ENCODE measurements at regions not wholly inside any gene's neighbourhood (a gene's known extent, or its start where the extent isn't known, plus 50 kb on each side); places are given as distances from the start of the nearest gene placed in this dataset.

DNA sequence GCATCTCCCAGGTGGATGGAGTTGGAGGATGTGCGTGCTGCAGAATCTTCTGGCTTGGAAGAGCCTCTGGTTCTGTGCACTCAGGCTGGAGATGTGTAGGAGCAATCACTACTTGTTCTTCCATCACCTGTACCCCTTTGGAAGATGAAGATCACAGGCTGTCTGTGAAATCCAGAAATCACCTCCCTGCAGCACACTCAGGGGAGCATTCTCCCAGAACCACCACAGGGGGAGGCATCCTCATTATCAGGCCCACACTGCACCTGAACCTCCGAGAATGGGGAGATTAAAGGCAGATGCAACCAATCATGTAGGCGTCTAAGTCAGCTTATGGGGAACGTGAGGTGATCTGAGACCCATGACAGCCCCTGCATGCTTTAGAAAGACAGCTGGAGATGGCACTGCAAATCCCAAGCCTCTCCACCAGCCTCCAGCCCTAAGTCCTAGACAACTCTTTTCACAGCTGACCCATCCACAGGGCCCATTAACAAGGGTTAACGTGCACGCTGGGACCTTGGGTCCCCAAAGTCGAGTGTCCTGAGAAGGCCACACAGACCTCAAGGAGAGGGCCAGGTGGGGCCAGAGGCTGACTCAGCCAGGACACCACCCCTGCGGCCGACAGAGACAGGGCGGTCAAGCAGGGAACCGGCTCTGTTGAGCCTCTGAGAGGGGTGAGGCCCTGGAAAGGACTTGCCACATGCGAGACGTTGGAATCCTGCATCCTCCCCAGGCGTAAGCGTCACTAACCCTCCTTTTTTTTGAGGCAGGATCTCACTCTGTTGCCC, 314.9 kb downstream of the EIPR1 start:
- no peak for DNase-seq (ENCODE audit: low spot score)

DNA sequence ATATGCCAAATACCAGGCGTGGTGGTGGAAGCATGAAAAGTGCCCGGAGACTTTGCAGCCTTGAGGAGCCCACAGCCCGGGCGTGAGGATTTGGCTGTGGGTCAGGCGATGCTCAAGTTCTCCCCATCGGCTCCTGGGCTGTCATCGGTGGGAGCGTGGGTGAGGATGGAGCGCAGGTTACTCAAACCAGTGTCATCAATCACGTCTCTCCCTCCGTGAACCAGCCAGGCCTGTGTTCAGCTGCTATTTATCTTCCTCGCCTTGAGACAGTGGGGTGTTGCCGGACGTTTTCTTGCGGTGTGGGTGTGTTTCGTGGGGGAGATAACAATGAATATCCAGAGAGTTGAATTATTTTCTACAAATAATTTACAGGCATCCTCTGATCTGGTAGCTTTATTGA, 317.6 kb downstream of the EIPR1 start:
- no peak for DNase-seq (ENCODE audit: low spot score)

DNA sequence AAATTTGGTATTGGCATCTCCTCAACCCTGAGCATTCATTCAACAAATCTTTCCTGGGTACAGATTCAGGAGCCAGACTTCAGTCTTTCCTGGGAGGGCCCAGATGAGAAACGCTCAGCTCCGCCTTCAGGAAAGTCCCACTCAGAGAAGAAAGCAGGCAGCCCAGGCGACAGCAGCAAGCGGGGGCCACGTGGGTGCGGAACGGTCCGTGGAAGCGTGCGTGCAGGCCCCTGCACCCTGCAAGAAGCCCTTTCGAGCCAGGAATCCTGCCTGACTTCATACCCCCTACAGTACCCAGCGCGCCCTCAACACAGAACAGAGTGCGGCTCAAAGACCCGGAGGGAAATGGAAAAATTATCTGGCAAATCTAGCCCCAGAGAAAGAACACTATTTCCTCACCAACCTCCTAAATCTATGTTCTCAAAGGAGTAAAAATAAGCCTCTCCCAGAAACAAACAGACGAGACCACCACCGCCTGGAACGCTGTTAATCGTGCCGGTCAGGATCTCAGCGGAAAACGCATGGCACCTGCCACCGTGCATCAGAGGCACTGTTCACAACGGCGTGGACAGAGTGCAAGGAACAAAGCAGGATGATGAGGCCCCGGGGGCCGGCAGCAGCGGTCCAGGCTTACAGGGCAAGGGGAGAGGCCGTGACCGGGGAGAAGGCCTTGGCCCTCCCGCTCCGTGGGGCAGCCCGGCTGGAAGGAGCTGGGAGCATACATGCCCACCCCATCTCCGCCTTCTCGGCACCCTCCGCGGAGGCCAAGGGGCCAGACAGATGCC, 318.3 kb downstream of the EIPR1 start:
- DNase-seq (ENCODE audit: low spot score) = no peak

DNA sequence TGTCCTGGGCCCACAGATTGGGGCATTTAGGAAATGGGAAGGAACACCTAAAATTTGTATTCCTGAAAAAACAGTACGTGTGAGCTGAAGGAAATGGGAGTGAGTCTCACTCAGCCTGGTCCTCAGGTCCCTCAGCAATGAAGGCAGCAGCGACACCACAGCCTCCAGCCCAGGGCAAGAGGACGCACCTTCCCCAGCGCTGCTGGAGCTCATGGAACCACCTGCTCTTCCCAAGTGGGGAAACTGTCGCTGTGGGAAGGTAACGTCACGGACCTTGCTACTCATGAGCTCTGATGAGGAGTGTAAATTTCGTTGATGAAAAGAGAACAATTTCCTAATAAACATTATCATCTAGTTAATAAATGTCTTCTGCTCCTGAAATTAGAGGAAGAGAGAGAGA, 323.6 kb downstream of the EIPR1 start:
- DNase-seq (ENCODE audit: low spot score) = no peak

DNA sequence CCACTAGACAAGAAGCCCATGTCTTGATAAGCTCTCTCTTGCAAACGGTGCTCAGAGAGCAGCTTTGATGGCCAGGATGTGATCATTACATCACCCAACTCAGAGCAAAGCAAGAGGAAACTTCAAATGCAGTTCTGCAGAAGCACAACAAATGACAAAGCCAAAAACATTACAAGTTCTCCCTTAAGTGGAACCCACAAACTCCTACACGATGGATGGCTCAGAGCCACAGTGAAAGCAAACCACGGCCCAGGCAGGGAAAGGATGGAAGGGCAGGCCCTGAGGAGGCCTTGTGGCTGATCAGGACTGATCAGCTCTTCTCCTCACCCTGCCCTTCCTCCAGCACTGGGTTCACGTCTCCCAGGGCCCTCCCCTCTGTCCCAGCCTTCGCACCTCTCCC, 326.4 kb downstream of the EIPR1 start:
- no peak for DNase-seq (ENCODE audit: low spot score)

DNA sequence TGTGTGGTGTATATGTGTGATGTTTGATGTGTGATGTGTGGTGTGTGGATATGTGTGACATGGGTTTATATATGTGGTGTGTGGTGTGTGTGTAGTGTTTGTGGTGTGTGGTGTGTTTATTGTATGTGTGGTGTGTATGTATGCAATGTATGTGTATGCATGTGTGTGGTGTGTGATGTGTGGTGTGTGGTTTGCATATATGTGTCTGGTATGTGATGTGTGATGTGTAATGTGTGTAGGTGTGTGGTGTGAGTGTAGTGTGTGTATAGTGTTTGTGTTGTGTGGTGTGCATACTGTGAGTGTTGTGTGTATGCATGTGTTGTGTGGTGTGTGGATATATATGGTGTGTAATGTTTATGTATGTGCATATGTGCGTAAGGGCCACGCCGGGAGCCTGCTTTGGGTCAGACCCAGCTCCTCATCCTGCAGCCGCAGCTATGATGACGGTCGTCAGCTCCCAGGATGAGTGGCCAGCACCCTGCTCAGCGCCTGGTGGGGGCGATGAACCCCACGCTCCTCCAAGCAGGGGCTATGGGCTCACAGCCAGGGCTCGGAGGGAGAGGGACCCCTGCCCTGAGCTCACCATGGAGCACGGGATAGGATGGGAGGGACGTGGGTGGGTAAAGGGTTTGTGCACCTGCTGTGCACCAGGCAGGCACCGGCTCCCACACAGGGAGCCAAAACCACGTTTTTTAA, 331.3 kb downstream of the EIPR1 start:
- no peak for DNase-seq (ENCODE audit: low spot score)

DNA sequence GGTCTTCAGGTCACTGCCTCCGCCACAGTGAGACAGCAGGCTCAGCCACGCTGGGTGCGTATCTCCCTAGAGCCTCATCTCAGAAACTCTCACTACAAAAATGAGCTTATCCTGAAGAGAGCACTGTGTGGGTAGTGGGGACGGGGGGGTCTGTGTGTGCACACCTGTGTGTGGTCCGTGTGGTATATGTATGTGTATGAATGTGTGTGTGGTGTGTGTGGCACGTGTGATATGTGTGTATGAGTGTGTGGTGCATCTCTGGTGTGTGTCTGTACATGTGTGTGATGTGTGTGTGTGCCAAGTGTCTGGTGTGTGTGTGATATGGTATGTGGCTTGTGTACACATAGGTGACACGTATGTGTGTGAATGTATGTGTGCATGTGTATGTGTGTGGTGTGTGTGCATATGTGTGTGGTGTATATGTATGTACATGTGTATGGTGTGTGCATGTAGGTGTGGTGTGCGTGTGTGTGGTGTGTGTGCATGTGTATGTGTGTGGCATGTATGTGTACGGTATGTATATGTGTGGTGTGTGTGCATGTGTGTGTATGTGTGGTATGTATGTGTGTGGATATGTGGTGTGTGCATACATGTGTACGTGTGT, 332.2 kb downstream of the EIPR1 start:
- no peak for DNase-seq (ENCODE audit: low spot score)

DNA sequence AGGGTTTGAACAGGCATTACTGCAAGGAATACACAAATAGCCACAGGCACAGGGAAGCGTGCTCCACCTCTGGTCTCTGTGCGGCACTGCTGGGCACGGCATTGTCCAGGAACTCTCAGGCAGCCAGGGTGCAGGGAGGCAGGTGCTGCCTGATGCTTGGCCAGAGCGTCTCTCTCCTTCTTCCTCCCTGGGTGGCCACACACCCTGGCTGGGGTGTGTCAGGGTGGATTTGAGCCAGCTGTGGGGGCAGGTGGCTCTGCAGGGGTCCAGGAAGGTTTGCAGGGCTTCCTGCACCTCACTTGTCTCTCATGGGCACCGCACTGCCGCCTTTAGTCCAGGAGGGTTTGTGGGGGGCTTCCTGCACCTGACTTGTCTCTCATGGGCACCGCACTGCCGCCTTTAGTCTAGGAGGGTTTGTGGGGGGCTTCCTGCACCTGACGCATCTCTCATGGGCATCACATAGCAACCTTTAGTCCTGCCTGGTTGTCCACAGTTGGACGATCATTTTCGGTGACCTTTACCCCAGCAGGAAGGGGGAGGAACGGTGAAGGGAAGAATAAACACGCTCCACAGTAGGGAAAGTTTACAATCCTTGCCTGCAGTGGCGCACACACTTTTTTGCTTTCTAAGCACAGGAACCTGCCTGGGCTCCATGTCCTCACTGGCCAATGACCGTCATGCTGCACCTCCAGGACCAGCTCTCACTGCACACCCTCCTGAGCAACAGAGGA, 332.9 kb downstream of the EIPR1 start:
- DNase-seq (ENCODE audit: low spot score) = no peak

DNA sequence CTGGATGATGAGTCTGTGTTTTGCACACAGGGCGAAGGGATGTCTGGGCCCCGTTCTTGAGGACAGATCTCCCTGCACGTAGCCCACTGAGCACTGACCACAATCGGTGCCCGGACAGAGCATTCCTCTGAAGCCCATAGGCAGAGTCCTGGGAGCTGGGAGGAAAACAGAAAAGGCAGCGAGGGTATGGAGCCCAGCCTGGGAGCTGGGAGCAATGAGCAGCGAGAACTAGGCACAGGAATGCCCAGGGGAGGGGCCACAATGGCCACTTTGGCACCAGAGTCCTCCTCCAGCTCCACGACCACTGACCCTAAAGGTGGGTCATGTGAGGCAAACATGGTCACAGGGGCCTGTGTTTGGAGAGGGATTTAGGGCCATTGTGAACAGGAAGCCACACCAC, 333.9 kb downstream of the EIPR1 start:
- no peak for DNase-seq (ENCODE audit: low spot score)

DNA sequence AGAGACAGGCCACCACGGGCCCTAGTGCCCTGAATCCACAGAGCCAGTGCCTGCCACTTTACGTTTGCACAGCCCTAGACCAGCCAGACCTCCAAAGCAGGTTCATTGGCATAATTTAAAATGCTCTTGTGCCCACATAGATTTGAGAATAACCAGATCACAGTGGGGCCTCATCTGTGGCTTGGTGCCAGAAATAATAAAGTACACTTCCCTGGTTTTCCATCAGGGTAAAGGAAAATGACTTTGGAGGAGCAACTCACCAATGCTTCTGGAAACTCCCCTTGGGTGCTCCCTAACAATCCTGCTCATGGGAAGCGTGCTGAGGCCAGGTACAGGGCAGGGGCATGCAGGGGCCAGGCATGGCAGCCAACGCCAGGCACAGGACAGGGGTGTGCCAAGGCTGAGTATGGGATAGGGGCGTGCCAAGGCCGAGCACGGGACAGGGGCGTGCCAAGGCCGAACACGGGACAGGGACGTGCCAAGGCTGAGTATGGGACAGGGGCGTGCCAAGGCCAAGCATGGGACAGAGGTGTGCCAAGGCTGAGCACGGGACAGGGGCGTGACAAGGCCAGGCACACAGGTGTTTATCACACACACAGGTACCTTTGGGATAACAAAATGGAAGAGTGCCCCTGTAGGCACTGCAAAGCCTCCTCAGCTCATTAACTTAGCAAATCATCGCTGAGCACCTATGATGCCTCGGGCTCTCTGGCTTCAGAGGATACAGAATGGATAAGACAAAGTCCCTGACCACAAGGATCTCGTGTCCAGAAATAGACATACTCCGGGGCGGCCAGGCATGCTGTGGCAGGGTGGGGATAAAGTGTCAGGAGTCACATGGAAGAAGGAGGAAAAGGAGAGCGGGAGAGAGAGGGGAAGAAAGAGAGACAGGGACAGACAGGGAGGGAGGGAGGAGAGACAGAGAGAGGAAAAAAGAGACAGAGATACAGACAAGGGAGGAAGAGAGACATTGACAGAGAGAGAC, 334.7 kb downstream of the EIPR1 start:
- no peak for DNase-seq (ENCODE audit: low spot score)

DNA sequence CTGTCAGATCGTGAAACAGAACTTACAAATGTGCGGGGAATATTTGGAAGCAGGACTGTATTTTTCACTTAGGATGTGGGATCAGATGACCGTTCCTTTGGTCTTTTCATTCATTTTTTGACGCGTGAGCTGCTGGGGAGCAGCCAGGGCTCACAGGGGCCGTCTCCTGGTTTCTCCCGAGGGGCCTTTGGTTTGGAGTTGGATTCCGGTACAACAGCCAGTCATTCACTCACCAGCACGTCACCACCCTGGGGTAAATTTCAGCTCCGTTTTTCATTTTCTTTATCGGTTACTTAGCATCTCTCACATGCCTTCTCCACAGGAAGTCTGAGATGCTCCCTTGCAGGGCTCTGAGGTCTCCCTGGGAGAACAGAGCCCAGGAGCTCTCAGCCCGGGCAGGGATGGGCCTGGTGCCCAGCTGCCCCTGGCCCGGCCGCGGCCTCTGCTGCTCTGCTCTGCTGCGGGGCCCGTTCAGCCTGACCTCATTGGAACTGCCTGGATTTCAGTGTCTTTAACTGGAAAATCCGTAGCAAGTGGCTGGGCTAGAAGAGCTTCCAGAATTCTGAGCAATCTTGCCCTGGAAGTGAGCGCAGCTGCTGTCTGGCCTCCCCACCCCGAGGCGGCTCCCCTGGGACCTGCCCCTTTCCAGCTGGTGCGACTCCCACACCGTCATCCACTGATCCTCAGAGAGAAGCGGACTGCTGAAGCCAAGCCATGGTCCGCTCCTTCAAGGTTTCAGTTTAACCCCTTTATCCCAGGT, 335.6 kb downstream of the EIPR1 start:
- no peak for DNase-seq (ENCODE audit: low spot score)

DNA sequence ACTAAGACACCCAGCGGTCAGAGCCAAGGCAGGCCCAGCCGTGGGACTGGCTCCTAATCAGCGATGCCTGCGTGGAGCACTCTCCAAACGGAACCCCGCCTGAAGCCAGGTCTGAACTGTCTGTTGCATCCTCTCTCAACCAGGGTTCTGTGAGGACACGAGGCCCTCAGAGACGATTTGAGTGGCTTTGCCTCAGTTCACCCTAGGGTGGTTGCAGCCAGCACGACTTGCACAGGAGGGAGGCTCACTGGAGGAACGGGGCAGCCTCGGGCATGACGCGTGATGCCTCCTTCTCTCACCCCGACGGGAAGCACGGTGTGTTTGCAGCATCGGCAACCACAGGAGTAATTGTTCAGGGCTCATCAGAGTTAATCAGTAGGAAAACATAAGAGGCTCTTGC, 336.4 kb downstream of the EIPR1 start:
- DNase-seq (ENCODE audit: low spot score) = no peak

DNA sequence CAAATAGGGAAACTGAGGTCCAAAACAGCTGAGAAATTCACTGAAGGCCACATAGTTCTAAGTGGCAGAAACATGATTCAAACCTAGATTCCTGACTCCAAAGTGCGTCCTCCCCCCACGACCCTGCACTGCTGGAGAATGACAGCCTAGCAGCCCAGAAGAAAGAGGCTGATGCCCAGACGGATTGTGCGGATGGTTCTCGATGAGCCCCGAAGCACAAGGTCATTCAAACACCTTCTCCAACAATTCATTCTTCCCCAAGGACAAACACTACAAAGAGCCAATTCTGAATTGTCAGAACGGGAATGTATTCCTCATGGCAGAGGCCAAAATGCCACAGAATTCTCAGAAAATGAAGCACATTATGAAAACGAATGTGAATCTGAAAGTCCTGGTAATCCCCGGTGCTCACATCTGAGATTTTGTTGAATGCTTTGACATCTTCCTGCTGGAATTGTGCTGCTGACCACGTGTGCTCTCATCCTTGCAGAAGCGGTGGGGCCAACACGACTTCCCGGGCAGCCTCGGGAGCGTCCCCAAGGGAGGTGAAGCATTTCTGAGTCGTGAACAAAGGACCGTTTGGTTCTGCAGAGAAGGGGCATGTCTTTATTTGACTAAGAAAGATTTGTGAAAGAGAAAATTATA, 337.0 kb downstream of the EIPR1 start:
- no peak for DNase-seq (ENCODE audit: low spot score)

DNA sequence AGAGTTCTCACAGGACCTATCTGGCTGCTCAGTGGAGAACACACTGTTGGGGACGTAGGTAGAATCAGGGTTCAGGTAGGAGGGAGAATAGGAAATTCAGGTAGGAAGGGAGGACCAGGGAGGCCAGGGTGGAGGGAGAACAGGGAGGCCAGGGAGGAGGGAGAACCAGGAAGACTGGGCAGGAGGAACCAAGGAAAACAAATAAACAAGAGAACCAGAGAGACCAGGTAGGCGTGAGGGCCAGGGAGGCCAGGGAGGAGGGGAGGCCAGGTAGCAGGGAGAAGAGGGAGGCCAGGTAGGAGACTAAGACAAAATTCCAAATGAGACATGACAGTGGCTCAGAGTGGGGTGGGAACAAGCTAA, 337.6 kb downstream of the EIPR1 start:
- no peak for DNase-seq (ENCODE audit: low spot score)

DNA sequence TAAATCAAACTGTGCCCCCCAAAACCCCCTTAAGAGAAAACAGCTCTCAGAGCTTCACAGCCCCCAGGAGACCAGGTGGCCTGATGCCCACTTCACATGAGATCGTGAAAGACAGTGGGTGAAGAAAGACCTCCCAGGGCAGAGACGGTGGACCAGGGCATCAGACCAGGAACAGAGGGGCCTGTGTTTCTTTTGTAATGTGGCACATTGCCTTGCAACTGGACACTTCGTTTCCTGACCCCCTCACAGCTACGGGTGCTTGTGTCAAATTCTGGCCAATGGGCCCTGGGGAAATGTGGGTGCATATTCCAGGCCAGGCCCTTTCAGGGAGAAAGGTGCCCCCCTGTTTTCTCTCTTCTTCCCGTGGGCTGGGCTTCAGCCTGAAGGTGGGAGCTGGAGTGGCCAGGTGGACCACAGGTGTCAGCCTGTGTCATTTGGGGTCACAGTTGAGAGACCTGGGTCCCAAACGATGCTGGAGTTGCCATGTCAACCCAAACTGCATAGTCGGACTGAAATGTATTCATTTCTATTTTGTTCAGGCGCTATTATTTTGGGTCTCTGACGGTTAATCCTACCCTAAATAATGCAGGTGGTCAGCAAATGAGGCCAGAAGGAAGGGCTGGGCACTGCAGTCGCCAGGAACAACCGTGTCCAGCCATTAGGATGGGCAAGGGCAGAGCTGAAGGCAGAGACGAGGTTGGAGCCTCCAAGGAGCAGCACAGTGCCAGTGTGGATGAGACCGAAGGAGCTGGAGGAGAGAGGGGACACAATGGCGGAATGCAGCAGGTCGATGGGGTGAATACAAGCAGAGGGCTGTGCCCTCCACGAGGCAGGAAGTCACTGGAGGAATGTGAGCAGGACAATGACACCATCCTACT, 338.2 kb downstream of the EIPR1 start:
- DNase-seq (ENCODE audit: low spot score) = no peak

DNA sequence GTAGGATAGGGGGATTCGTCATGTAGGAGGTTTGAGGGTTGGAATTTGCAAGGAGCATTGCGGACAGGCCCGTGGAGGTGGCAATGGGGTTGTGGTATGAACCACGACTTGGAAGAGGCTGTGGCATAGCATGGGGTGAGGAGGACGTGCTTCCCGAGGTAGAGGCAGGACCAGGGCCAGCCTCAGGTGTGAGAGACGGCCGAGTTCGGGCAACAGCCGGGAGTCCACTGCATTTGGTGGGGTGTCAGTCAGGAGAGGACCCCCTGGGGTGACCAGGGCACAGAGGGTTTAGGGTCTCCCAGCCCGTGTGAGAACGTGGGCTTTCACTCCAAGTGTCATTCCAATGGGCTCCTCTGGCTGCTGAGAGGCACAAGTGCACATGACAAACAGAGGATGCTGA, 339.0 kb downstream of the EIPR1 start:
- DNase-seq (ENCODE audit: low spot score) = no peak

DNA sequence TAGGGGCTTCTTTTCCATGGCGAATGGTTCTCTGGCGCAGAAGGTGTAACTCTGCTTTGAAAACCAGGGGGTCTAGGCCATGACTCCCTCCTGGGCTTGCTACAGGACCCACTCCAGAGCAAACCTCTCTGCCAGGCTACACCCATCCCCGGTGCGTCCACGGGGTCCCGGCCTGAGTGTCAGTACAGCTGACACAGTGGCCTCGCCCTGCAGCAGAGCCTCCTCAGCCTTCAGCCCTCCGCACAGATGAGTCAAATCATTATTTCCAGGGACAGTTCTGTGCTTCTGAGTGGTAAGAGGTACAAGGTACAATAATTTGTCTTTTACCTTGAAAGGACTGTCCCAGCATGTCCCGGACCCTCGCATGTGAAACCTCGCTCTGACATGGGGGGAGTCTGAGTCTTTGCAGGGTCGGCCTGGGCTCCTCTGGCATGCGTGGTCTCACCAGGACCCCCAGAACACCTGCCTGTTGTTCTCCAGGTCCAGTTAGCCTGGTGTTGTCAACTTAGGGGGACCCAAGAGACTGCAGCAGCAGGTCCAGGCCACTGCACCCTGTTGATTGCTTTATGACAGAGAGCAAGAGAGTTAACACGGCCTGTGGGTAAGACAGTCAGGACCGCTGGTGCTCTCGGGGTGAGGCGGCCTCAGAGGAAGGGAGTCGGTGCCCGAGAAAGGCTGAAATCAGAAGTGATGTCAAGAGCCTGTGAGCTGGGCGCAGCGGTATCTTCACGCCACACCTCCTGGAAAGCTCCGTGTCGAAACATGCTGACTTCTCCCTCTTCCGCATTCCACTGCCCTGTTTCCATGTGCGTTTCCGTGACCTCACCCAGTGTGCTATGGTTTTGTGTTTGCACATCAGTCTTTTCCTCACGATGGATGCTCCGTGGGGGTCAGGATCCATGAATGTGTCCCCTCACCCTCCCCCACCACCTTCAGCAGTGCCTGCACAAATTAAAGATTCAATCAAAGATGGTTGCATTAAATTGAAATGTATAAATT, 340.1 kb downstream of the EIPR1 start:
- DNase-seq (ENCODE audit: low spot score) = no peak

Measured in CD4-positive, alpha-beta T cell treated with Interleukin-2 at 100 ng/mL for 4 hours (primary cell).